ENCODE measurements at regions not wholly inside any gene's neighbourhood (a gene's known extent, or its start where the extent isn't known, plus 50 kb on each side); places are given as distances from the start of the nearest gene placed in this dataset.

DNA sequence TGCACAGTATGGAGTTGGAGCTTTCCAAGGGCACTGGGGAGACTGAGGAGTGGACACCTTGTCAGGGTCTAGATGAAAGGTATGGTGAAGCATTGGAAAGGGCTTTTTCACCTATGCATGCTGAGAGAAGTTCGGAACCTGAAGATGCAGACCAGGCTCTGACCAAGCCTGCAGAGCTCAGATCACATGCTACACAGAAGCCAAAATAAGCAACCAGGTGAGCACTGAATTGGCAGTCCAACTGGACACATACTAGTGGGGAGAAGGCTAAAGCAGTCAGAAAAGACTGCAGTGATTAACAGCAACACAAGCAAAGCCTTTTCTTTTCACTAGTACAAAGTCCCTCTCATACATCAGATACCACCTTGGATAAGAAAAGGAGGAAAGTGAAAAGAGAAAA, 238.3 kb upstream of the PLSCR5 start:
- TF ChIP-seq NFE2L1 (CRISPR knock-in tag; IDR thresholded peaks at IDR 0.05) (no peak), ZNF263 (CRISPR knock-in tag; IDR thresholded peaks at IDR 0.05; ENCODE audit: low read depth) (no peak), CREB1 (CRISPR knock-in tag; IDR thresholded peaks at IDR 0.05) (no peak), ZNF138 (CRISPR knock-in tag; conservative IDR thresholded peaks at IDR 0.05) (no peak), ZNF232 (CRISPR knock-in tag; IDR thresholded peaks at IDR 0.05) (no peak)
- TF ChIP-seq, protein P1, sequence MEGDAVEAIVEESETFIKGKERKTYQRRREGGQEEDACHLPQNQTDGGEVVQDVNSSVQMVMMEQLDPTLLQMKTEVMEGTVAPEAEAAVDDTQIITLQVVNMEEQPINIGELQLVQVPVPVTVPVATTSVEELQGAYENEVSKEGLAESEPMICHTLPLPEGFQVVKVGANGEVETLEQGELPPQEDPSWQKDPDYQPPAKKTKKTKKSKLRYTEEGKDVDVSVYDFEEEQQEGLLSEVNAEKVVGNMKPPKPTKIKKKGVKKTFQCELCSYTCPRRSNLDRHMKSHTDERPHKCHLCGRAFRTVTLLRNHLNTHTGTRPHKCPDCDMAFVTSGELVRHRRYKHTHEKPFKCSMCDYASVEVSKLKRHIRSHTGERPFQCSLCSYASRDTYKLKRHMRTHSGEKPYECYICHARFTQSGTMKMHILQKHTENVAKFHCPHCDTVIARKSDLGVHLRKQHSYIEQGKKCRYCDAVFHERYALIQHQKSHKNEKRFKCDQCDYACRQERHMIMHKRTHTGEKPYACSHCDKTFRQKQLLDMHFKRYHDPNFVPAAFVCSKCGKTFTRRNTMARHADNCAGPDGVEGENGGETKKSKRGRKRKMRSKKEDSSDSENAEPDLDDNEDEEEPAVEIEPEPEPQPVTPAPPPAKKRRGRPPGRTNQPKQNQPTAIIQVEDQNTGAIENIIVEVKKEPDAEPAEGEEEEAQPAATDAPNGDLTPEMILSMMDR (IDR thresholded peaks at IDR 0.05) = no peak
- TF ChIP-seq, protein P2, sequence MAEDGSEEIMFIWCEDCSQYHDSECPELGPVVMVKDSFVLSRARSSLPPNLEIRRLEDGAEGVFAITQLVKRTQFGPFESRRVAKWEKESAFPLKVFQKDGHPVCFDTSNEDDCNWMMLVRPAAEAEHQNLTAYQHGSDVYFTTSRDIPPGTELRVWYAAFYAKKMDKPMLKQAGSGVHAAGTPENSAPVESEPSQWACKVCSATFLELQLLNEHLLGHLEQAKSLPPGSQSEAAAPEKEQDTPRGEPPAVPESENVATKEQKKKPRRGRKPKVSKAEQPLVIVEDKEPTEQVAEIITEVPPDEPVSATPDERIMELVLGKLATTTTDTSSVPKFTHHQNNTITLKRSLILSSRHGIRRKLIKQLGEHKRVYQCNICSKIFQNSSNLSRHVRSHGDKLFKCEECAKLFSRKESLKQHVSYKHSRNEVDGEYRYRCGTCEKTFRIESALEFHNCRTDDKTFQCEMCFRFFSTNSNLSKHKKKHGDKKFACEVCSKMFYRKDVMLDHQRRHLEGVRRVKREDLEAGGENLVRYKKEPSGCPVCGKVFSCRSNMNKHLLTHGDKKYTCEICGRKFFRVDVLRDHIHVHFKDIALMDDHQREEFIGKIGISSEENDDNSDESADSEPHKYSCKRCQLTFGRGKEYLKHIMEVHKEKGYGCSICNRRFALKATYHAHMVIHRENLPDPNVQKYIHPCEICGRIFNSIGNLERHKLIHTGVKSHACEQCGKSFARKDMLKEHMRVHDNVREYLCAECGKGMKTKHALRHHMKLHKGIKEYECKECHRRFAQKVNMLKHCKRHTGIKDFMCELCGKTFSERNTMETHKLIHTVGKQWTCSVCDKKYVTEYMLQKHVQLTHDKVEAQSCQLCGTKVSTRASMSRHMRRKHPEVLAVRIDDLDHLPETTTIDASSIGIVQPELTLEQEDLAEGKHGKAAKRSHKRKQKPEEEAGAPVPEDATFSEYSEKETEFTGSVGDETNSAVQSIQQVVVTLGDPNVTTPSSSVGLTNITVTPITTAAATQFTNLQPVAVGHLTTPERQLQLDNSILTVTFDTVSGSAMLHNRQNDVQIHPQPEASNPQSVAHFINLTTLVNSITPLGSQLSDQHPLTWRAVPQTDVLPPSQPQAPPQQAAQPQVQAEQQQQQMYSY (CRISPR knock-in tag; IDR thresholded peaks at IDR 0.05) = no peak
- TF ChIP-seq, protein P3, sequence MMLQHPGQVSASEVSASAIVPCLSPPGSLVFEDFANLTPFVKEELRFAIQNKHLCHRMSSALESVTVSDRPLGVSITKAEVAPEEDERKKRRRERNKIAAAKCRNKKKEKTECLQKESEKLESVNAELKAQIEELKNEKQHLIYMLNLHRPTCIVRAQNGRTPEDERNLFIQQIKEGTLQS (CRISPR knock-in tag; conservative IDR thresholded peaks at IDR 0.05) = no peak
- TF ChIP-seq, protein P4, sequence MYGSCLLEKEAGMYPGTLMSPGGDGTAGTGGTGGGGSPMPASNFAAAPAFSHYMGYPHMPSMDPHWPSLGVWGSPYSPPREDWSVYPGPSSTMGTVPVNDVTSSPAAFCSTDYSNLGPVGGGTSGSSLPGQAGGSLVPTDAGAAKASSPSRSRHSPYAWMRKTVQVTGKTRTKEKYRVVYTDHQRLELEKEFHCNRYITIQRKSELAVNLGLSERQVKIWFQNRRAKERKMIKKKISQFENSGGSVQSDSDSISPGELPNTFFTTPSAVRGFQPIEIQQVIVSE (CRISPR knock-in tag; IDR thresholded peaks at IDR 0.05; ENCODE audit: borderline replicate concordance) = no peak

Measured in WTC11 (cell line).